DMS53 treated with DMSO at 0.1 percent for 48 hours (cell line): ENCODE measurements at regions not wholly inside any gene's neighbourhood (a gene's known extent, or its start where the extent isn't known, plus 50 kb on each side); places are given as distances from the start of the nearest gene placed in this dataset.
"Not testable (repeated sequence)": the region's sequence is repeated elsewhere in the genome, so short reads cannot be mapped to it uniquely, and the experiment has no call there.

Source experiments
- DNase-seq: peaks from one replicate; lab custom pipeline; 2025; ENCODE audit not compliant: unreplicated experiment; lab: John Stamatoyannopoulos, UW

GRCh38 chr4:78691334-78691754, 84.8 kb upstream of the BMP2K start:
- DNase-seq, result no peak

GRCh38 chr4:78691971-78692821, 84.0 kb upstream of the BMP2K start:
- no peak for DNase-seq

- DNase-seq, result no peak
Measured at GRCh38 chr4:78692822-78693170, 83.4 kb upstream of the BMP2K start.

GRCh38 chr4:78693777-78694456, 82.2 kb upstream of the BMP2K start:
- no peak for DNase-seq

- no peak for DNase-seq
Measured at GRCh38 chr4:78694457-78694787, 81.7 kb upstream of the BMP2K start.

- DNase-seq, result no peak
Measured at GRCh38 chr4:78695910-78696309, 80.2 kb upstream of the BMP2K start.

- DNase-seq, result no peak
Measured at GRCh38 chr4:78703079-78703478, 73.1 kb upstream of the BMP2K start.

- DNase-seq, result no peak
Measured at GRCh38 chr4:78704317-78704716, 71.8 kb upstream of the BMP2K start.

GRCh38 chr4:78704981-78705683, 71.0 kb upstream of the BMP2K start:
- no peak for DNase-seq

GRCh38 chr4:78706302-78706701, 69.8 kb upstream of the BMP2K start:
- DNase-seq, result no peak

GRCh38 chr4:78707268-78707667, 68.9 kb upstream of the BMP2K start:
- no peak for DNase-seq

- DNase-seq, result no peak
Measured at GRCh38 chr4:78707793-78708192, 68.4 kb upstream of the BMP2K start.

- no peak for DNase-seq
Measured at GRCh38 chr4:78710536-78710935, 65.6 kb upstream of the BMP2K start.

- no peak for DNase-seq
Measured at GRCh38 chr4:78711676-78712075, 64.5 kb upstream of the BMP2K start.

- DNase-seq, result not testable (repeated sequence)
Measured at GRCh38 chr4:78714598-78714997, 61.6 kb upstream of the BMP2K start.

- not testable (repeated sequence) for DNase-seq
Measured at GRCh38 chr4:78715372-78715771, 60.8 kb upstream of the BMP2K start.

- DNase-seq, result not testable (repeated sequence)
Measured at GRCh38 chr4:78717712-78718111, 58.4 kb upstream of the BMP2K start.

- DNase-seq, result no peak
Measured at GRCh38 chr4:78720204-78720603, 55.9 kb upstream of the BMP2K start.

- DNase-seq, result no peak
Measured at GRCh38 chr4:78720994-78721677, 55.0 kb upstream of the BMP2K start.

GRCh38 chr4:78721747-78722146, 54.4 kb upstream of the BMP2K start:
- no peak for DNase-seq

GRCh38 chr4:78722320-78722719, 53.8 kb upstream of the BMP2K start:
- DNase-seq, result no peak
